ENCODE measurements at regions not wholly inside any gene's neighbourhood (a gene's known extent, or its start where the extent isn't known, plus 50 kb on each side); places are given as distances from the start of the nearest gene placed in this dataset.

- no peak for FAIRE-seq
- Histone ChIP-seq H3K36me3 (ENCODE audit: control insufficient read depth in 2 of 2, extremely low read depth in 1 of 2, insufficient read depth in 2 of 2, low read length in 2 of 2) (peaks cover 1 to 21% of the 10 kb centered on the region in 2 experiments), H2AFZ (ENCODE audit: control insufficient read depth, low read length) (no peak overlapping the region), H3K4me3 (ENCODE audit: control insufficient read depth in 2 of 3, extremely low read depth in 1 of 3, insufficient read depth in 2 of 3, low read depth in 1 of 3, low read length in 3 of 3) (no peak overlapping the region), H3K9me3 (ENCODE audit: control insufficient read depth, low read depth, low read length) (no peaks in the 10 kb centered on the region), H3K4me2 (ENCODE audit: control insufficient read depth, extremely low read depth, insufficient read depth, low read depth, low read length) (no peak overlapping the region), H3K4me1 (ENCODE audit: control insufficient read depth, extremely low read depth, insufficient read depth, low read length) (peaks cover 11% of the 10 kb centered on the region), H4K20me1 (ENCODE audit: control insufficient read depth, extremely low read depth, insufficient read depth, low read length) (no peaks in the 10 kb centered on the region), H3K27ac (ENCODE audit: control insufficient read depth, insufficient read depth, low read length) (no peak overlapping the region), H3K9ac (ENCODE audit: control insufficient read depth, extremely low read depth, insufficient read depth, low read length) (no peak overlapping the region), H3K27me3 (ENCODE audit: control insufficient read depth, extremely low read depth, insufficient read depth, low read length) (no peaks in the 10 kb centered on the region), H3K79me2 (ENCODE audit: control insufficient read depth, insufficient read depth, low read length) (peaks cover 98% of the 10 kb centered on the region), H3K9me1 (ENCODE audit: control insufficient read depth, extremely low read depth, insufficient read depth, low read length) (no peaks in the 10 kb centered on the region)
- TF ChIP-seq EZH2 (IDR thresholded peaks at IDR 0.05; ENCODE audit: low read length) (no peak), CTCF (optimal IDR thresholded peaks at IDR 0.05 in 1 of 3, IDR thresholded peaks at IDR 0.05 in 1 of 3, conservative IDR thresholded peaks at IDR 0.05 in 1 of 3; ENCODE audit: extremely low read depth in 1 of 3, insufficient read depth in 2 of 3, low read length in 3 of 3) (no peak)
- dilution Hi-C loops (cut with MboI; ENCODE audit: extremely low pct_ligation_motif_present, low sequenced_read_pairs), result no loop called here
- no peak for DNase-seq (ENCODE audit: low read depth, low spot score)
Measured at GRCh38 chr7:130937016-130937415, 203.0 kb upstream of the KLF14 start.

GRCh38 chr7:130937830-130938229, 203.8 kb upstream of the KLF14 start:
- Histone ChIP-seq H3K9me1 (ENCODE audit: control insufficient read depth, extremely low read depth, insufficient read depth, low read length) (no peaks in the 10 kb centered on the region), H3K4me3 (ENCODE audit: control insufficient read depth in 2 of 3, extremely low read depth in 1 of 3, insufficient read depth in 2 of 3, low read depth in 1 of 3, low read length in 3 of 3) (no peak overlapping the region), H3K27me3 (ENCODE audit: control insufficient read depth, extremely low read depth, insufficient read depth, low read length) (no peaks in the 10 kb centered on the region), H3K9ac (ENCODE audit: control insufficient read depth, extremely low read depth, insufficient read depth, low read length) (no peak overlapping the region), H3K4me1 (ENCODE audit: control insufficient read depth, extremely low read depth, insufficient read depth, low read length) (peaks cover 6% of the 10 kb centered on the region), H3K4me2 (ENCODE audit: control insufficient read depth, extremely low read depth, insufficient read depth, low read depth, low read length) (no peak overlapping the region), H3K27ac (ENCODE audit: control insufficient read depth, insufficient read depth, low read length) (no peak overlapping the region), H4K20me1 (ENCODE audit: control insufficient read depth, extremely low read depth, insufficient read depth, low read length) (no peaks in the 10 kb centered on the region), H3K9me3 (ENCODE audit: control insufficient read depth, low read depth, low read length) (no peaks in the 10 kb centered on the region), H3K79me2 (ENCODE audit: control insufficient read depth, insufficient read depth, low read length) (peaks cover 97% of the 10 kb centered on the region), H3K36me3 (ENCODE audit: control insufficient read depth in 2 of 2, extremely low read depth in 1 of 2, insufficient read depth in 2 of 2, low read length in 2 of 2) (peaks cover 1 to 17% of the 10 kb centered on the region in 2 experiments), H2AFZ (ENCODE audit: control insufficient read depth, low read length) (no peak overlapping the region)
- no peak for FAIRE-seq
- TF ChIP-seq CTCF (optimal IDR thresholded peaks at IDR 0.05 in 1 of 3, IDR thresholded peaks at IDR 0.05 in 1 of 3, conservative IDR thresholded peaks at IDR 0.05 in 1 of 3; ENCODE audit: extremely low read depth in 1 of 3, insufficient read depth in 2 of 3, low read length in 3 of 3) (no peak), EZH2 (IDR thresholded peaks at IDR 0.05; ENCODE audit: low read length) (no peak)
- dilution Hi-C loops (cut with MboI; ENCODE audit: extremely low pct_ligation_motif_present, low sequenced_read_pairs), result no loop called here
- DNase-seq (ENCODE audit: low read depth, low spot score), result no peak

Measured in keratinocyte (primary cell).